Fibroblast of lung (primary cell): ENCODE measurements at regions not wholly inside any gene's neighbourhood (a gene's known extent, or its start where the extent isn't known, plus 50 kb on each side); places are given as distances from the start of the nearest gene placed in this dataset.

Source experiments
- CTCF ChIP-seq, 2 donors: IDR thresholded peaks in 1 of 2; conservative IDR thresholded peaks in 1 of 2; 1 replicate in 1 of 2; 2 replicates in 1 of 2; pipeline ENCODE4 v1.5.1; 2011 to 2012; ENCODE audit warnings: low read length in 2 of 2, control low read depth in 1 of 2, inconsistent platforms in 1 of 2, low read depth in 1 of 2, mild to moderate bottlenecking in 1 of 2
- EZH2 ChIP-seq: IDR thresholded peaks from 2 replicates; pipeline ENCODE4 v1.5.1; 2012; ENCODE audit warnings: low read length, control low read depth, mild to moderate bottlenecking; ENCODE audit errors: missing control alignments

- TF ChIP-seq CTCF (conservative IDR thresholded peaks at IDR 0.05 in 1 of 2, IDR thresholded peaks at IDR 0.05 in 1 of 2; ENCODE audit: low read depth in 1 of 2, low read length in 2 of 2), result no peak
- TF ChIP-seq EZH2, result no peak
These were observed 440.9 kb upstream of the C9orf72 start for GRCh38 chr9:28014212-28014611.
